Panc1 (cell line): ENCODE measurements at regions not wholly inside any gene's neighbourhood (a gene's known extent, or its start where the extent isn't known, plus 50 kb on each side); places are given as distances from the start of the nearest gene placed in this dataset.

ENCODE experiments used
- ATAC-seq: fragments of 200-7000 bp; cut with Tn5 transposase; 2 replicates; pipeline ENCODE4 v1.9.1; 2020; ENCODE audit warnings: mild to moderate bottlenecking, moderate library complexity
- BruUV-seq: library from RNA; stranded (reverse); fragments of 400-500 nt; replicated peaks from 2 replicates; lab custom pipeline; 2021; lab: Mats Ljungman, UMichigan
- CTCF ChIA-PET: fragments of 300-600 bp; sonication (Branson Sonifier 250); formaldehyde crosslinking; loops from one replicate; lab custom pipeline; 2022; ENCODE audit warnings: antibody characterized with exemption; lab: Charles Lee
- POLR2A ChIA-PET: fragments of 300-600 bp; sonication (Branson Sonifier 250); formaldehyde crosslinking; loops from one replicate; lab custom pipeline; 2022; ENCODE audit warnings: antibody characterized with exemption; lab: Charles Lee
- DNase-seq: peaks from one replicate; pipeline ENCODE4 v3.0.0-alpha.2; 2010; ENCODE audit warnings: low read depth, low spot score
- H3K27ac ChIP-seq: 2 replicates; pipeline ENCODE4 v1.5.1; 2011; ENCODE audit warnings: mild to moderate bottlenecking, low read length, inconsistent platforms
- H3K27me3 ChIP-seq: fragments of 200-500 bp; sonication (Bioruptor generic); 2 replicates; pipeline ENCODE4 v1.6.0; 2014; ENCODE audit warnings: low read length, inconsistent platforms; ENCODE audit not compliant: control insufficient read depth, insufficient read depth
- H3K36me3 ChIP-seq: fragments of 200-500 bp; sonication (Bioruptor generic); 2 replicates; pipeline ENCODE4 v1.5.1; 2014; ENCODE audit warnings: inconsistent platforms, mild to moderate bottlenecking, low read length, moderate library complexity; ENCODE audit not compliant: control insufficient read depth, insufficient read depth
- H3K4me1 ChIP-seq: 2 replicates; pipeline ENCODE4 v1.5.1; 2011; ENCODE audit warnings: inconsistent platforms, mild to moderate bottlenecking, low read length, moderate library complexity; ENCODE audit not compliant: control insufficient read depth, insufficient read depth
- H3K4me3 ChIP-seq, 2 experiments: 2 replicates each; pipeline ENCODE4 v1.5.1; 2011 to 2012; ENCODE audit warnings: low read depth in 2 of 2, low read length in 2 of 2, mild to moderate bottlenecking in 2 of 2, inconsistent platforms in 1 of 2, moderate library complexity in 1 of 2
- H3K9me3 ChIP-seq: fragments of 200-500 bp; sonication (Bioruptor generic); 2 replicates; pipeline ENCODE4 v1.5.1; 2014; ENCODE audit warnings: low read depth, mild to moderate bottlenecking, inconsistent platforms, low read length, moderate library complexity; ENCODE audit not compliant: control insufficient read depth, insufficient read depth
- POLR2AphosphoS5 ChIP-seq: IDR thresholded peaks from 2 replicates; pipeline ENCODE4 v1.6.1; 2012; ENCODE audit warnings: mild to moderate bottlenecking, low read depth, low read length, moderate library complexity
- SIN3A ChIP-seq: IDR thresholded peaks from 2 replicates; pipeline ENCODE4 v1.6.1; 2012; ENCODE audit warnings: low read depth, mild to moderate bottlenecking, low read length, moderate library complexity, borderline replicate concordance; ENCODE audit not compliant: insufficient read depth
- TCF7L2 ChIP-seq: IDR thresholded peaks from 2 replicates; pipeline ENCODE4 v1.6.1; 2011; ENCODE audit warnings: mild to moderate bottlenecking, low read depth, low read length, inconsistent platforms
- in situ Hi-C: cut with HindIII; loops from 2 replicates; pipeline ENCODE4 v1.10.0; 2016; ENCODE audit warnings: low sequenced_read_pairs, low pct_unique_long_range_greater_than_20kb
- intact Hi-C: fragments of 100-400 bp; cut with micrococcal nuclease; formaldehyde crosslinking; loops from one replicate; pipeline ENCODE4 v1.10.0; 2022; ENCODE audit not compliant: unreplicated experiment
- TF ChIP-seq, protein P1 (sequence below), 2 experiments: IDR thresholded peaks; 2 replicates each; pipeline ENCODE4 v1.6.1; 2011 to 2012; ENCODE audit warnings: low read depth in 2 of 2, control low read depth in 1 of 2, low read length in 1 of 2, mild to moderate bottlenecking in 1 of 2, moderate library complexity in 1 of 2; ENCODE audit not compliant: insufficient read depth in 1 of 2
- TF ChIP-seq, protein P2 (sequence below): fragments of 450-650 bp; IDR thresholded peaks from 2 replicates; pipeline ENCODE4 v1.5.1; 2017; ENCODE audit warnings: mild to moderate bottlenecking

DNA sequence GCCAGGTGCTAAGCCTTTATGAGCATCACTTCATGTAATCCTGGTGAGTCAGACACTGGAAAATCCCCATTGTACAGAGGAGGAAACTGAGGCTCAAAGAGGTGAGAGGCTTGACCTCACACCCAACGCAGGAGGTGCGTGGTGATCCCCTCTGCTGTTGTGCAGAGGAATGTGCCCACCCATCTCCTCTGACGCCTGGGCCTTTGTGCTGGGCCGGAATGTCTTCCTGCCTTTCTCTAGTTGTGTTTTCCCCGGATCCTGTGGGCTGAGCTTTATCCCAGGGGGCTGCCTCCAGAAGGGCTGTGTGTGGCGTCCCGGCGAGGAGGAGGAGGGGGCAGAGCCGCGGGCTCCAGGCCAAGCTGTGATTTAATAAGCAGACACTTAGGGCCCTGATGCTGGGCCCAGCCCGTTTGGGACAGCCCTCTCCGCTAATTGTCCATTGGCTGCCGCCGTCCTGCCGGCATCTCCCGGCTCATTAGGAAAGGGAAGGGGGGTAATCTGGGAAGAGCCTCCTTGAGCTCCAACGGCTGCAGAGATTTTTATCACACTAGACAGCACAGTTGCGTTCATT is 653.6 kb downstream of the MED13L start:
- H3K9me3 ChIP-seq = no peaks in the 10 kb centered on the region
- no peak for TF ChIP-seq POLR2AphosphoS5
- no peak overlapping the region for H3K27ac ChIP-seq
- intact Hi-C loops (no loop called here), in situ Hi-C loops (no loop called here)
- no peaks in the 10 kb centered on the region for H3K27me3 ChIP-seq
- ATAC-seq (no peak), DNase-seq (no peak)
- BruUV-seq = no TSS peak
- H3K4me3 ChIP-seq = no peak overlapping the region
- no peaks in the 10 kb centered on the region for H3K4me1 ChIP-seq
- H3K36me3 ChIP-seq = no peaks in the 10 kb centered on the region
- ChIA-PET CTCF (no interaction called here), POLR2A (no interaction called here)

DNA sequence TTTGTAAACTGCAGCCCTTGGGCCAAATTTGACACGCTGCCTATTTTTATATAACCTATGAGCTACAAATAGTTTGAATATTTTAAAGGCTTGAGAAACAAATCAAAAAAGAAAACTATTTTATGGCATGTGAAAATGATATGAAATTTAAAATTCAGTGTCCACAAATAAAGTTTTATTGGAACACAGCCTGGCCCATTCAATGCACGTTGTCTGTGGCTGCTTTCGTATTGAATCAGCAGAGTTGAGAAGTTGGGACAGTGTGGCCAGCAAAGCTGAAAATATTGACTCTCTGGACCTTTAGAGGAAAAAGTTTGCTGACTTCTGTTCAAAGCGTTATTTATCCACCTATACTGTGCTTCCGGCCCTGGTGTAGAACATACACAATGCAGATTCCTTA is 654.2 kb downstream of the MED13L start:
- Histone ChIP-seq H3K9me3 (no peaks in the 10 kb centered on the region), H3K4me3 (no peak overlapping the region), H3K27ac (no peak overlapping the region), H3K27me3 (no peaks in the 10 kb centered on the region), H3K36me3 (no peaks in the 10 kb centered on the region), H3K4me1 (no peaks in the 10 kb centered on the region)
- ChIA-PET POLR2A (no interaction called here), CTCF (no interaction called here)
- no peak for ATAC-seq
- DNase-seq = no peak
- in situ Hi-C loops (no loop called here), intact Hi-C loops (no loop called here)
- no peak for TF ChIP-seq TCF7L2
- TF ChIP-seq, protein P1, sequence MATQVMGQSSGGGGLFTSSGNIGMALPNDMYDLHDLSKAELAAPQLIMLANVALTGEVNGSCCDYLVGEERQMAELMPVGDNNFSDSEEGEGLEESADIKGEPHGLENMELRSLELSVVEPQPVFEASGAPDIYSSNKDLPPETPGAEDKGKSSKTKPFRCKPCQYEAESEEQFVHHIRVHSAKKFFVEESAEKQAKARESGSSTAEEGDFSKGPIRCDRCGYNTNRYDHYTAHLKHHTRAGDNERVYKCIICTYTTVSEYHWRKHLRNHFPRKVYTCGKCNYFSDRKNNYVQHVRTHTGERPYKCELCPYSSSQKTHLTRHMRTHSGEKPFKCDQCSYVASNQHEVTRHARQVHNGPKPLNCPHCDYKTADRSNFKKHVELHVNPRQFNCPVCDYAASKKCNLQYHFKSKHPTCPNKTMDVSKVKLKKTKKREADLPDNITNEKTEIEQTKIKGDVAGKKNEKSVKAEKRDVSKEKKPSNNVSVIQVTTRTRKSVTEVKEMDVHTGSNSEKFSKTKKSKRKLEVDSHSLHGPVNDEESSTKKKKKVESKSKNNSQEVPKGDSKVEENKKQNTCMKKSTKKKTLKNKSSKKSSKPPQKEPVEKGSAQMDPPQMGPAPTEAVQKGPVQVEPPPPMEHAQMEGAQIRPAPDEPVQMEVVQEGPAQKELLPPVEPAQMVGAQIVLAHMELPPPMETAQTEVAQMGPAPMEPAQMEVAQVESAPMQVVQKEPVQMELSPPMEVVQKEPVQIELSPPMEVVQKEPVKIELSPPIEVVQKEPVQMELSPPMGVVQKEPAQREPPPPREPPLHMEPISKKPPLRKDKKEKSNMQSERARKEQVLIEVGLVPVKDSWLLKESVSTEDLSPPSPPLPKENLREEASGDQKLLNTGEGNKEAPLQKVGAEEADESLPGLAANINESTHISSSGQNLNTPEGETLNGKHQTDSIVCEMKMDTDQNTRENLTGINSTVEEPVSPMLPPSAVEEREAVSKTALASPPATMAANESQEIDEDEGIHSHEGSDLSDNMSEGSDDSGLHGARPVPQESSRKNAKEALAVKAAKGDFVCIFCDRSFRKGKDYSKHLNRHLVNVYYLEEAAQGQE (IDR thresholded peaks at IDR 0.05; ENCODE audit: insufficient read depth in 1 of 2, low read depth in 2 of 2, low read length in 1 of 2) = no peak
- no peak for TF ChIP-seq SIN3A
- TF ChIP-seq, protein P2, sequence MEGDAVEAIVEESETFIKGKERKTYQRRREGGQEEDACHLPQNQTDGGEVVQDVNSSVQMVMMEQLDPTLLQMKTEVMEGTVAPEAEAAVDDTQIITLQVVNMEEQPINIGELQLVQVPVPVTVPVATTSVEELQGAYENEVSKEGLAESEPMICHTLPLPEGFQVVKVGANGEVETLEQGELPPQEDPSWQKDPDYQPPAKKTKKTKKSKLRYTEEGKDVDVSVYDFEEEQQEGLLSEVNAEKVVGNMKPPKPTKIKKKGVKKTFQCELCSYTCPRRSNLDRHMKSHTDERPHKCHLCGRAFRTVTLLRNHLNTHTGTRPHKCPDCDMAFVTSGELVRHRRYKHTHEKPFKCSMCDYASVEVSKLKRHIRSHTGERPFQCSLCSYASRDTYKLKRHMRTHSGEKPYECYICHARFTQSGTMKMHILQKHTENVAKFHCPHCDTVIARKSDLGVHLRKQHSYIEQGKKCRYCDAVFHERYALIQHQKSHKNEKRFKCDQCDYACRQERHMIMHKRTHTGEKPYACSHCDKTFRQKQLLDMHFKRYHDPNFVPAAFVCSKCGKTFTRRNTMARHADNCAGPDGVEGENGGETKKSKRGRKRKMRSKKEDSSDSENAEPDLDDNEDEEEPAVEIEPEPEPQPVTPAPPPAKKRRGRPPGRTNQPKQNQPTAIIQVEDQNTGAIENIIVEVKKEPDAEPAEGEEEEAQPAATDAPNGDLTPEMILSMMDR = no peak
- no peak for TF ChIP-seq POLR2AphosphoS5
- BruUV-seq = no TSS peak

DNA sequence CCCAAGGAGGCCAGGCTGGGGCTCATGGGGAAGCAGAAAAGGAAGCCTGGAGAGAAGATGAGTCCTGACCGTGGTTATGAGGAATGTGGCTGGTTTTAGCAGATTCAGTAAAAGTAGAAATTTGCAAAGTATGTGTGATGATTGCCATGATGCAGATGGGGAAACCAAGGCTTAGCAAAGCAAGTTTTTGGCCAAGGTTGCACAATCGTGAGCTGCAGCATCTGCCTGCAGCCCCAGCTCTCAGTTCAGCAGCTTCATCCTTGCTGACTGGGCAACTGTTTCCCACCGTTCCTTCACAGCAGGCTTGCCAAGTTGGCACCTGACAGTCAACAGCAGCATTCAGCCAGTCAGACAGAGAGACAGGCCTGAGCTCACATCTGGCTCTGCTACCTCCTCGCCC is 656.7 kb downstream of the MED13L start:
- TF ChIP-seq TCF7L2 (no peak), POLR2AphosphoS5 (no peak), SIN3A (no peak)
- TF ChIP-seq, protein P1 (IDR thresholded peaks at IDR 0.05; ENCODE audit: insufficient read depth in 1 of 2, low read depth in 2 of 2, low read length in 1 of 2) = no peak
- TF ChIP-seq, protein P2 = no peak
- Histone ChIP-seq H3K9me3 (no peaks in the 10 kb centered on the region), H3K27me3 (no peaks in the 10 kb centered on the region), H3K4me3 (no peak overlapping the region), H3K36me3 (no peaks in the 10 kb centered on the region), H3K27ac (no peak overlapping the region), H3K4me1 (no peaks in the 10 kb centered on the region)
- ATAC-seq (no peak), DNase-seq (no peak)
- intact Hi-C loops = no loop called here
- in situ Hi-C loops = no loop called here
- no TSS peak for BruUV-seq
- POLR2A ChIA-PET = interaction anchor here (0.6 kb wide), 1 partner anchor 1113 kb away, joined by 4 read pairs; no protein-coding TSS in a partner anchor
- CTCF ChIA-PET = interaction anchor here (0.6 kb wide), 1 partner anchor 839 kb away, joined by 9 read pairs; no protein-coding TSS in a partner anchor
